ENCODE measurements at regions not wholly inside any gene's neighbourhood (a gene's known extent, or its start where the extent isn't known, plus 50 kb on each side); places are given as distances from the start of the nearest gene placed in this dataset.

DNA sequence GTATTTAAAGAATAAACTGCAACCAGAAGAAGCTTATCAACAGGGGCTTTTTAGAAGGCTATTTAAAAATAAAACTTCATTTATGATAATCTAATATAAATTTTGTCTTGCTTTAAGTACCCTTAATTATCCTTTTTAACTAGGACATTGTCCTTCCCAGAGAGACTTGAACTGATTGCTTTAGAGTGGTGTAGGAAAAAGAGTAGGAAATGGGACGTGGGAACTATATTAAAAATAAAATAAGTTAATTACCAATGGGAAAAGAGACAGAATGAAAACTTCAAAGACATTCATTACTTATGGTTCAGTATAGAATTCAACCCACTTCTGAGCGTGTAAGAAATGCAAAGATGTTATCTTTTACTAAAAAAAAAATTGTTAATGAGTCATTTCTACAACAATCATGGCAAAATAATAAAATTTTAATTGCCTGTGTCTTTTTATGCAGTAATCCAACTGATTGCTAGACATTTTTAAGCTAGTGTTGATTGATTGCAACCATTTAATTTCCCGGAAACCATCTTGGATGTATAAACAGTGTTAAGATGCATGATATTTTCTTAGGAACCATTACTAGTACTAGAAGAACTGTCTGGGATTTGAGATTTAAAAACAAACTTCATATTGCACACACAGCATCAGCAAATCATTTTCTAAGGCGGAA is 298.8 kb upstream of the UMPS start:
- peaks cover 5% of the 10 kb centered on the region for H3K9me3 ChIP-seq (ENCODE audit: control insufficient read depth, low read length)
- H3K4me1 ChIP-seq (ENCODE audit: control insufficient read depth, insufficient read depth, low read length): peaks cover 10% of the 10 kb centered on the region
- DNase-seq (ENCODE audit: low read depth): no peak
- H3K9ac ChIP-seq (ENCODE audit: low read length): no peak overlapping the region
- H3K36me3 ChIP-seq (ENCODE audit: control insufficient read depth, insufficient read depth, low read length, severe bottlenecking): peaks cover 11% of the 10 kb centered on the region
- H3K27me3 ChIP-seq (replicated peaks; ENCODE audit: control insufficient read depth, insufficient read depth, low read length): no peaks in the 10 kb centered on the region
- H3K4me3 ChIP-seq (ENCODE audit: low read length): no peak overlapping the region

DNA sequence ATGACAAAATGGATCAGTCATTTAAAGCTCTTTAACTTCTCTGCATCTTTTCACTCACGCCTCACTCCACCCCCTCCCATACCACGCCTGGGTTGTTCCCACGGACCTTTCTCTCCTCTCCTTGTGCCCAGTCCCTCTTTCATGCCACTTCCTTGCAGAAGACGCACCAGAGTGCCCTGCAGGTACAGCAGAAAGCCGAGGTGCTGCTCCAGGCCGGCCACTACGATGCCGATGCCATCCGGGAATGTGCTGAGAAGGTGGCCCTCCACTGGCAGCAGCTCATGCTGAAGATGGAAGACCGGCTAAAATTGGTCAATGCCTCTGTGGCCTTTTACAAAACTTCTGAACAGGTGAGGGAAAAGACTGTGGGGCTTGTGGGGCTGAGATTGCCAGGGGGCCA is 296.1 kb upstream of the UMPS start:
- Histone ChIP-seq H3K4me1 (ENCODE audit: control insufficient read depth, insufficient read depth, low read length) (no peaks in the 10 kb centered on the region), H3K9ac (ENCODE audit: low read length) (no peak overlapping the region), H3K9me3 (ENCODE audit: control insufficient read depth, low read length) (peaks cover 5% of the 10 kb centered on the region), H3K27me3 (replicated peaks; ENCODE audit: control insufficient read depth, insufficient read depth, low read length) (no peaks in the 10 kb centered on the region), H3K4me3 (ENCODE audit: low read length) (no peak overlapping the region), H3K36me3 (ENCODE audit: control insufficient read depth, insufficient read depth, low read length, severe bottlenecking) (peaks cover 11% of the 10 kb centered on the region)
- DNase-seq (ENCODE audit: low read depth): no peak

DNA sequence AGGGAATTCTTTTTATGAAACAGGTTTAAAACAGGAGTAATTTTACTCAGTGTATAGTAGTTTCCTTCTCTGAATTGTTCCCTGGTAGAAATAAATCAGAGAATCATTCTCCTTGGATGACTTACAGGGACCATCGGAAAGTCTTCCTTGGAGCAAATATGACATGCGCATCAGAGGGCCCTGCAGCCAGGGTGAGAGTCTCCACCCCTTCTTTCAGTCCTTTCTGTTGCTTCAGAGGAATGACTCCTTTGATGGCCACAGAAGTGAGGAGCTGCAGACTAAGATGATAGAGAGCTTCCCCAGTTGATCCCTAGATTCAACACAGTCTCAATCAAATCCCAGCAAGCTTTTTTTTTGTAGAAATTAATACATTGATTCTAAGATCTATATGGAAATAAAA is 294.8 kb upstream of the UMPS start:
- Histone ChIP-seq H3K36me3 (ENCODE audit: control insufficient read depth, insufficient read depth, low read length, severe bottlenecking) (peaks cover 11% of the 10 kb centered on the region), H3K4me3 (ENCODE audit: low read length) (no peak overlapping the region), H3K9me3 (ENCODE audit: control insufficient read depth, low read length) (peaks cover 5% of the 10 kb centered on the region), H3K4me1 (ENCODE audit: control insufficient read depth, insufficient read depth, low read length) (no peaks in the 10 kb centered on the region), H3K27me3 (replicated peaks; ENCODE audit: control insufficient read depth, insufficient read depth, low read length) (no peaks in the 10 kb centered on the region), H3K9ac (ENCODE audit: low read length) (no peak overlapping the region)
- no peak for DNase-seq (ENCODE audit: low read depth)

DNA sequence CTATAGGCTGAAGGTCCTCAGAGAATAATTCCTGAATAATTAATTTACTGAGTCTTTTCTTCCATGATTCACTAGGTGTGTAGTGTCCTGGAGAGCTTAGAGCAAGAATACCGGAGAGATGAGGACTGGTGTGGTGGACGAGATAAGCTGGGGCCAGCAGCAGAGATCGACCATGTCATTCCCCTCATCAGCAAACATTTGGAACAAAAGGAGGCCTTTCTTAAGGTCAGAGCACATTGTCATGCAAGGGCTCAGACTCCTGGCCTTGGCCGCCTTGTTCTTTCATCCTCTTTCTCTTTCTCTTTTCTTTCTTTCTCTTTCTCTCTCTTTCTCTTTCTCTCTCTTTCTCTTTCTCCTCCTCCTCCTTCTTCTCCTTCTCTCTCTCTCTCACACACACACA is 291.4 kb upstream of the UMPS start:
- peaks cover 5% of the 10 kb centered on the region for H3K9me3 ChIP-seq (ENCODE audit: control insufficient read depth, low read length)
- no peaks in the 10 kb centered on the region for H3K4me1 ChIP-seq (ENCODE audit: control insufficient read depth, insufficient read depth, low read length)
- no peak for DNase-seq (ENCODE audit: low read depth)
- no peak overlapping the region for H3K4me3 ChIP-seq (ENCODE audit: low read length)
- H3K36me3 ChIP-seq (ENCODE audit: control insufficient read depth, insufficient read depth, low read length, severe bottlenecking): peaks cover 8% of the 10 kb centered on the region
- no peak overlapping the region for H3K9ac ChIP-seq (ENCODE audit: low read length)
- H3K27me3 ChIP-seq (replicated peaks; ENCODE audit: control insufficient read depth, insufficient read depth, low read length): no peaks in the 10 kb centered on the region

DNA sequence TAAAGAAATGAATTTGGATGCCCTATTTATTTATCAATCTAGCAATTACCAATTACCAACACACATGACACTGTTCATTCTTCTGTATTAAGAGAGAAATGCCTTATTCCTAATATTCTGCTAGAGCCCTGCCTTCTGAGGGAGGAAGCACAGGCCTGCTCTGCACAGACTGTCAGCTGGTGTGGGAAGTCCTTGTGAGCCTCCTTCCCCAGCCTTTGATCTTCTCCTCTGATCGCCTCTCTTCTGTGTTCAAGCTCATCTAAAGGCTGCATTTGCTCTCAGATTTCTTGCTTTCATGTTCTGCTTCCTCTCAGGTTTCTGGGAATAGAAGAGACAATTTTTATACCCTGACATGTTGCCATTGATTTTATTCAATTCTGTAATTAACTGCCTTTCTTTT is 290.6 kb upstream of the UMPS start:
- Histone ChIP-seq H3K27me3 (replicated peaks; ENCODE audit: control insufficient read depth, insufficient read depth, low read length) (no peaks in the 10 kb centered on the region), H3K4me3 (ENCODE audit: low read length) (no peak overlapping the region), H3K36me3 (ENCODE audit: control insufficient read depth, insufficient read depth, low read length, severe bottlenecking) (peaks cover 3% of the 10 kb centered on the region), H3K9ac (ENCODE audit: low read length) (no peak overlapping the region), H3K4me1 (ENCODE audit: control insufficient read depth, insufficient read depth, low read length) (no peaks in the 10 kb centered on the region), H3K9me3 (ENCODE audit: control insufficient read depth, low read length) (peaks cover 4% of the 10 kb centered on the region)
- no peak for DNase-seq (ENCODE audit: low read depth)

DNA sequence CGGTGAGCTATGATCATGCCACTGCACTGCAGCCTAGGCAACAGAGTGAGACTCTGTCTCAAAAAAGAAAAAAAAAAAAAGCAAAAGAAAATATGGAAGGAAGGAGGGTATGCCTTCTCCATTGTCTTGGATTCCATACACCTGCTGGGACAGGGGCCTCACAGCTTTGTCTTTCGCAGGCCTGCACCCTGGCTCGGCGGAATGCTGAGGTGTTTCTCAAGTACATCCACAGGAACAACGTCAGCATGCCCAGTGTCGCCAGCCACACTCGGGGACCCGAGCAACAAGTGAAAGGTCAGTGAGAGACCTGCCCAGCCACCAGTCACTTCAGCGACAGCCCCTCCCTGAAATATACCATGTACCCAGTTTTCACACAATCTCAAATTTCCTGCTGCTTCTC is 288.5 kb upstream of the UMPS start:
- no peak overlapping the region for H3K4me3 ChIP-seq (ENCODE audit: low read length)
- no peaks in the 10 kb centered on the region for H3K9me3 ChIP-seq (ENCODE audit: control insufficient read depth, low read length)
- no peaks in the 10 kb centered on the region for H3K27me3 ChIP-seq (replicated peaks; ENCODE audit: control insufficient read depth, insufficient read depth, low read length)
- no peak for DNase-seq (ENCODE audit: low read depth)
- no peaks in the 10 kb centered on the region for H3K36me3 ChIP-seq (ENCODE audit: control insufficient read depth, insufficient read depth, low read length, severe bottlenecking)
- no peaks in the 10 kb centered on the region for H3K4me1 ChIP-seq (ENCODE audit: control insufficient read depth, insufficient read depth, low read length)
- H3K9ac ChIP-seq (ENCODE audit: low read length): no peak overlapping the region

DNA sequence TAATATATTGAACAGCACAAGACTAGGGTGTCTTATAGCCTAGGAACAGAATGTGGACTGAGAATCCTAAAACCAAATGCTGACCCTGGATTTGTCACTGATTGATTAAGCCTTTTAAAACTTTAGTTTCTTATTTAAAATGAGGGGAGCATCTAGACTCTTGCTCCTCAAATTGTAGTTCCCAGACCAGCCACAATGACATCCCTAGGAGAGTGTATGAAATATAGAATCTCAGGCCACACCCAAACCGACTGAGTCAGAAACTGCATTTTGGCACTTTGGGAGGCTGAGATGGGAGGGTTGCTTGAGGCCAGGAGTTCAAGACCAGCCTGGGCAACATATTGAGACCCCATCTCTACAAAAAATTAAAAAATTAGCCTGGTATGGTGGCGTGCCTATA is 287.8 kb upstream of the UMPS start:
- no peaks in the 10 kb centered on the region for H3K36me3 ChIP-seq (ENCODE audit: control insufficient read depth, insufficient read depth, low read length, severe bottlenecking)
- DNase-seq (ENCODE audit: low read depth): no peak
- no peaks in the 10 kb centered on the region for H3K27me3 ChIP-seq (replicated peaks; ENCODE audit: control insufficient read depth, insufficient read depth, low read length)

DNA sequence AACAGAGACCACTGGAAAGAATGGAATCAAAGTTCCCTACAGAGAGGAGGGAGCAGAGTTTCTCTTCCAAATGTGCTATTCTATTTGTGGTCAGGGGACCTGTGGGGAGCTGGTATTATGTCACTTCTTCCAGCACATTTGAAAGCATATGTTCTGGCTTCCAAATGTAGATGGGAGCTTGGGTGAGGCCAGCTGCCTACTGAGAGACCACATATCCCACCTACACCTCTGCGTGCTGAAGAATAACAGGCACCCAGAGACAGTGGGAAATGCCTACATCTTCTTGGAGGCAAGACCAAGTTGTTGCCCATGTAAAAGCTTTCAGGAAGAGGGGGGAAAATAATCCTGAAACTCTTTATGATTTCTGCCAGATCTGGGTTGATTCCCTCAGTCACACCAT is 286.8 kb upstream of the UMPS start:
- DNase-seq (ENCODE audit: low read depth): no peak
- H3K9me3 ChIP-seq (ENCODE audit: control insufficient read depth, low read length): no peaks in the 10 kb centered on the region
- H3K9ac ChIP-seq (ENCODE audit: low read length): no peak overlapping the region
- no peaks in the 10 kb centered on the region for H3K4me1 ChIP-seq (ENCODE audit: control insufficient read depth, insufficient read depth, low read length)
- no peak overlapping the region for H3K4me3 ChIP-seq (ENCODE audit: low read length)
- no peaks in the 10 kb centered on the region for H3K36me3 ChIP-seq (ENCODE audit: control insufficient read depth, insufficient read depth, low read length, severe bottlenecking)
- H3K27me3 ChIP-seq (replicated peaks; ENCODE audit: control insufficient read depth, insufficient read depth, low read length): no peaks in the 10 kb centered on the region

More for the DNA sequence above, 287.8 kb upstream of the UMPS start:
- Histone ChIP-seq H3K4me3 (ENCODE audit: low read length) (no peak overlapping the region), H3K9ac (ENCODE audit: low read length) (no peak overlapping the region), H3K4me1 (ENCODE audit: control insufficient read depth, insufficient read depth, low read length) (no peaks in the 10 kb centered on the region), H3K9me3 (ENCODE audit: control insufficient read depth, low read length) (no peaks in the 10 kb centered on the region)

DNA sequence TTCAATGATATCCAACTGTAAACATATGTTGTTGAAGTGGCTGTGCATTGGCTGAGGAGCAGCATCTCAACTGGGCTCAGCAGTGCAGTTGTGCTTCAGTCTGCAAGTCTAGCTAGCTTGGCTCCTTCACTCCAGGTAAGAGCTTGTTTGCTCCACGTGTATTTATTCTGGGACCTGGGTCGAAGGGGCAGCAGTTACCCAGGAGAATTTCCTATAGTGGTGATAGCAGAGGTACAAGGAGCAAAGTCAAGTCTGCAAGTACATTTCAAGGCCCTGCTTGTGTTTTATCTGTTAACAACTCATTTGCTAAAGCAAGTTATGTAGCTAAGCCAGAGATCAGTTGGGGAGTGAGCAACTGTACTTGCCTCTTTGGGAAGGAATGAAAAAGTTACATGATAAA is 286.2 kb upstream of the UMPS start:
- Histone ChIP-seq H3K9ac (ENCODE audit: low read length) (no peak overlapping the region), H3K36me3 (ENCODE audit: control insufficient read depth, insufficient read depth, low read length, severe bottlenecking) (no peaks in the 10 kb centered on the region), H3K4me3 (ENCODE audit: low read length) (no peak overlapping the region), H3K27me3 (replicated peaks; ENCODE audit: control insufficient read depth, insufficient read depth, low read length) (no peaks in the 10 kb centered on the region), H3K9me3 (ENCODE audit: control insufficient read depth, low read length) (no peaks in the 10 kb centered on the region), H3K4me1 (ENCODE audit: control insufficient read depth, insufficient read depth, low read length) (no peaks in the 10 kb centered on the region)
- no peak for DNase-seq (ENCODE audit: low read depth)

DNA sequence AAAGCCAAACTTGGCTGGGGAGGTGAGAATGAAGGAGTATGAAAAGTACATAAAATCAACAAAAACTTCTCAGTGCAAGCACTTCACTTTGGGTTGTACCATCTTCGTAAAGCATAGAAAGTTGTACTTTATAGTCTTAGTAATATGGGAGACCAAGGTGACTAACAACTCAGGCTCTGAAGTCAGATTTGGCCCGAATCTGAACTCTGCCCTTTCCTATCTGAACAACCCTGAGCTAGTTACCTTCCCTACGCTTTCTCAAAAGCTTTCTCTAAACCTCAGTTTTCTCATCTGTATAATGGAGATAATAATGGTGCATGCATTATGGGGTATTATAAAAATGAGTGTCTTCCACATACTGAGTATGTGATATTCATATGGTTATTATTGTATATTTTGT is 285.4 kb upstream of the UMPS start:
- Histone ChIP-seq H3K4me3 (ENCODE audit: low read length) (no peak overlapping the region), H3K9me3 (ENCODE audit: control insufficient read depth, low read length) (no peaks in the 10 kb centered on the region), H3K9ac (ENCODE audit: low read length) (no peak overlapping the region), H3K27me3 (replicated peaks; ENCODE audit: control insufficient read depth, insufficient read depth, low read length) (no peaks in the 10 kb centered on the region), H3K4me1 (ENCODE audit: control insufficient read depth, insufficient read depth, low read length) (no peaks in the 10 kb centered on the region), H3K36me3 (ENCODE audit: control insufficient read depth, insufficient read depth, low read length, severe bottlenecking) (no peaks in the 10 kb centered on the region)
- no peak for DNase-seq (ENCODE audit: low read depth)

DNA sequence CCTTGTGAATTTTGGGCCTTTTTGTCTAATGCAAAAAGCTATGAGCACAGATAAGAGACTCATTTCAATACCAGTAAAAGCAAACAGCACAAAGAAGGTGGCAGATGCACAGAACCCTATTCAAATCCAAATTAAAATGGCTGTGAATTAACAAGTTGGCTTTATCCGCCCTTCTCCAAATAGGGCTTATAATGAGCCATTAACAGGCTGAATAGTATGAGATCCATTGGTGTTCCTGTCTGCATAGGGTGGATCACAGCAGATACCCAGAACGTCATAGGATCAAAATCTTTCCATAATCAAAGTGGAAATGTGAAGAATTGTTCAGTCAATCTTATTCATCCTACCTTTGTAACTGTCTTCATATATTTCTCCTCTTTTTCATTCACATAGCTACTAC is 282.4 kb upstream of the UMPS start:
- Histone ChIP-seq H3K9me3 (ENCODE audit: control insufficient read depth, low read length) (no peaks in the 10 kb centered on the region), H3K36me3 (ENCODE audit: control insufficient read depth, insufficient read depth, low read length, severe bottlenecking) (no peaks in the 10 kb centered on the region), H3K4me3 (ENCODE audit: low read length) (no peak overlapping the region), H3K4me1 (ENCODE audit: control insufficient read depth, insufficient read depth, low read length) (no peaks in the 10 kb centered on the region), H3K27me3 (replicated peaks; ENCODE audit: control insufficient read depth, insufficient read depth, low read length) (no peaks in the 10 kb centered on the region), H3K9ac (ENCODE audit: low read length) (no peak overlapping the region)
- no peak for DNase-seq (ENCODE audit: low read depth)

DNA sequence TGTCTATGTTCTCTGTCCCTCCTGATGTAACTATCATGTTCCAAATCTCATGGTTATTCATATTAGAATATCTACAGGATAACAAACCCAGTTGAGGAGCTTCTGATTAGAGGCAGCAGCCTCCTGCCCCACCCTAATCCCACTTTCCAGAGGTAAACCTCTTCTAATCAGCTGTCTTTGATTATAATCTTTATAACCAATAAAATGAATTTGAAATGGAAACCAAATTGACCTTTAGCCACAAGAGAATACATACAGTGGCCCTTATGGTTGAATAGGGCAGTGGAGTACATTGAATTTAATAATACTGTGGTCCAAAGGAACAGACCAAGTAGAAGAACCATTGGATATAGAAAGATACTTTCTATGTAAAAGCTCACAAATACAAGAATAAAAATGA is 281.3 kb upstream of the UMPS start:
- Histone ChIP-seq H3K4me3 (ENCODE audit: low read length) (no peak overlapping the region), H3K27me3 (replicated peaks; ENCODE audit: control insufficient read depth, insufficient read depth, low read length) (no peaks in the 10 kb centered on the region), H3K9ac (ENCODE audit: low read length) (no peak overlapping the region), H3K36me3 (ENCODE audit: control insufficient read depth, insufficient read depth, low read length, severe bottlenecking) (no peaks in the 10 kb centered on the region), H3K4me1 (ENCODE audit: control insufficient read depth, insufficient read depth, low read length) (no peaks in the 10 kb centered on the region), H3K9me3 (ENCODE audit: control insufficient read depth, low read length) (no peaks in the 10 kb centered on the region)
- no peak for DNase-seq (ENCODE audit: low read depth)

Measured in adipocyte (in vitro differentiated cells).